Stomach (tissue), 8 donors: ENCODE measurements at regions not wholly inside any gene's neighbourhood (a gene's known extent, or its start where the extent isn't known, plus 50 kb on each side); places are given as distances from the start of the nearest gene placed in this dataset.
A peak's percentile ranks its signal among the peaks of the same experiment; 100 is the strongest.

Experiments
- DNase-seq, 2 donors: peaks; one replicate each; pipeline versions ENCODE4 v3.0.0 to v3.0.0-alpha.2; 2013 to 2019
- H3K27ac ChIP-seq, 5 donors: fragments of 200-600 bp in 4 of 5; sonication (generic) in 4 of 5; one replicate each; pipeline ENCODE4 v1.5.1; 2013 to 2019; ENCODE audit warnings: mild to moderate bottlenecking in 1 of 5, moderate library complexity in 1 of 5
- H3K27me3 ChIP-seq, 3 donors: fragments of 200-600 bp; sonication (generic); one replicate each; pipeline ENCODE4 v1.5.1; 2017 to 2019; ENCODE audit warnings: mixed run types in 1 of 3
- H3K36me3 ChIP-seq, 4 donors: fragments of 200-600 bp; sonication (generic); 1 replicate in 3 of 4; 2 replicates in 1 of 4; pipeline ENCODE4 v1.5.1; 2016 to 2019
- H3K4me1 ChIP-seq, 4 donors: fragments of 200-600 bp; sonication (generic); one replicate each; pipeline ENCODE4 v1.5.1; 2016 to 2019
- H3K4me3 ChIP-seq, 4 donors: fragments of 200-600 bp; sonication (generic) in 3 of 4; one replicate each; pipeline ENCODE4 v1.5.1; 2016 to 2019; ENCODE audit warnings: mild to moderate bottlenecking in 1 of 4
- H3K9me3 ChIP-seq, 4 donors: fragments of 200-600 bp; sonication (generic); one replicate each; pipeline ENCODE4 v1.5.1; 2016 to 2019
- CTCF ChIP-seq, 7 experiments: fragments of 450-650 bp in 4 of 7; fragments of 200-600 bp in 3 of 7; sonication (generic) in 3 of 7; IDR thresholded peaks; one replicate each; pipeline ENCODE4 v1.5.1; 2016 to 2019; ENCODE audit warnings: antibody characterized with exemption in 7 of 7, control low read depth in 2 of 7, mild to moderate bottlenecking in 1 of 7
- EP300 ChIP-seq: sonication (generic); formaldehyde crosslinking; IDR thresholded peaks from one replicate; pipeline ENCODE4 v1.6.1; 2017; ENCODE audit warnings: antibody characterized with exemption
- POLR2A ChIP-seq, 4 donors: fragments of 450-650 bp; IDR thresholded peaks; one replicate each; pipeline ENCODE4 v1.6.1; 2016; ENCODE audit warnings: antibody characterized with exemption in 4 of 4, control low read depth in 2 of 4, mild to moderate bottlenecking in 1 of 4, moderate library complexity in 1 of 4
- POLR2AphosphoS5 ChIP-seq, 3 donors: sonication (generic); formaldehyde crosslinking; IDR thresholded peaks; one replicate each; pipeline ENCODE4 v1.6.1; 2016; ENCODE audit warnings: antibody characterized with exemption in 3 of 3
- WGBS, 5 donors: extraction: QIAGEN DNeasy Blood & Tissue Kit in 3 of 5; methylation state at CpG; one replicate each; pipeline versions ENCODE4 v1.1.5 to v1.1.7; 2013 to 2018; 5-methylcytosine and 5-hydroxymethylcytosine counted together
- intact Hi-C: fragments of 100-400 bp; cut with DNase I; formaldehyde crosslinking; loops from one replicate; pipeline ENCODE4 v1.15.1; 2023; ENCODE audit warnings: low total_unique reads
- donor health status: healthy with polysubstance abuse.
- donor health status: Bipolar disorder and iron deficiency.
- donor health status: healthy.

- TF ChIP-seq EP300 = no peak
- TF ChIP-seq POLR2A (IDR thresholded peaks at IDR 0.05) = no peak
- H3K36me3 ChIP-seq = no peaks in the 10 kb centered on the region
- DNase-seq = no peak
- H3K27ac ChIP-seq = no peak overlapping the region
- intact Hi-C loops = no loop called here
- H3K9me3 ChIP-seq = peaks cover 1 to 10% (median 3%) of the 10 kb centered on the region in 4 donors
- H3K27me3 ChIP-seq = peaks cover 0 to 6% (median 0%) of the 10 kb centered on the region in 3 donors
- H3K4me1 ChIP-seq = peaks cover 0 to 6% (median 0%) of the 10 kb centered on the region in 4 donors
- no peak overlapping the region for H3K4me3 ChIP-seq
- WGBS, 5 donors = 63 to 80% (median 76%) methylated on average over 8 of the region's 8 CpGs
Measured at GRCh38 chr21:32056791-32057190, 184.0 kb downstream of the HUNK start.

- peaks cover 4 to 21% (median 9%) of the 10 kb centered on the region in 4 donors for H3K9me3 ChIP-seq
- DNase-seq = peak in 1 of 2 donors; percentile 43
- peaks cover 0 to 6% (median 0%) of the 10 kb centered on the region in 4 donors for H3K4me1 ChIP-seq
- peaks cover 0 to 6% (median 0%) of the 10 kb centered on the region in 3 donors for H3K27me3 ChIP-seq
- intact Hi-C loops = no loop called here
- H3K4me3 ChIP-seq = no peak overlapping the region
- no peaks in the 10 kb centered on the region for H3K36me3 ChIP-seq
- 48 to 65% (median 58%) methylated on average over 3 of the region's 3 CpGs for WGBS, 5 donors
- no peak overlapping the region for H3K27ac ChIP-seq
- TF ChIP-seq POLR2A (IDR thresholded peaks at IDR 0.05) (no peak), CTCF (IDR thresholded peaks at IDR 0.05) (no peak), POLR2AphosphoS5 (IDR thresholded peaks at IDR 0.05) (no peak), EP300 (no peak)
Measured at GRCh38 chr21:32055305-32055704, 182.5 kb downstream of the HUNK start.
